DMS79 treated with DMSO at 0.1 percent for 48 hours (cell line): ENCODE measurements at regions not wholly inside any gene's neighbourhood (a gene's known extent, or its start where the extent isn't known, plus 50 kb on each side); places are given as distances from the start of the nearest gene placed in this dataset.
"Not testable (repeated sequence)": the region's sequence is repeated elsewhere in the genome, so short reads cannot be mapped to it uniquely, and the experiment has no call there.

Source experiments
- DNase-seq: peaks from one replicate; lab custom pipeline; 2025; lab: John Stamatoyannopoulos, UW

GRCh38 chr17:77821114-77821513 lies 137.4 kb upstream of the TNRC6C start:
- DNase-seq, result no peak

GRCh38 chr17:77822302-77823030 lies 136.0 kb upstream of the TNRC6C start:
- no peak for DNase-seq

- no peak for DNase-seq
Measured at GRCh38 chr17:77824102-77824779, 134.3 kb upstream of the TNRC6C start.

GRCh38 chr17:77824780-77825280 lies 133.7 kb upstream of the TNRC6C start:
- no peak for DNase-seq

- DNase-seq, result no peak
Measured at GRCh38 chr17:77825621-77826020, 132.9 kb upstream of the TNRC6C start.

- DNase-seq, result no peak
Measured at GRCh38 chr17:77826132-77826873, 132.2 kb upstream of the TNRC6C start.

GRCh38 chr17:77827039-77827438 lies 131.5 kb upstream of the TNRC6C start:
- no peak for DNase-seq

- no peak for DNase-seq
Measured at GRCh38 chr17:77827511-77827910, 131.0 kb upstream of the TNRC6C start.

GRCh38 chr17:77828749-77829539 lies 129.6 kb upstream of the TNRC6C start:
- no peak for DNase-seq

GRCh38 chr17:77829843-77830799 lies 128.4 kb upstream of the TNRC6C start:
- no peak for DNase-seq

- DNase-seq, result no peak
Measured at GRCh38 chr17:77830816-77831473, 127.6 kb upstream of the TNRC6C start.

GRCh38 chr17:77831474-77832179 lies 126.9 kb upstream of the TNRC6C start:
- no peak for DNase-seq

GRCh38 chr17:77832180-77832560 lies 126.3 kb upstream of the TNRC6C start:
- DNase-seq, result no peak

GRCh38 chr17:77833769-77834168 lies 124.7 kb upstream of the TNRC6C start:
- no peak for DNase-seq

GRCh38 chr17:77834170-77835115 lies 124.1 kb upstream of the TNRC6C start:
- no peak for DNase-seq

- peak; percentile 11 for DNase-seq
Measured at GRCh38 chr17:77836557-77837041, 121.9 kb upstream of the TNRC6C start.

GRCh38 chr17:77837072-77837471 lies 121.4 kb upstream of the TNRC6C start:
- DNase-seq, result not testable (repeated sequence)

GRCh38 chr17:77837917-77838316 lies 120.6 kb upstream of the TNRC6C start:
- DNase-seq, result no peak
